HG02623 (cell line): ENCODE measurements at regions not wholly inside any gene's neighbourhood (a gene's known extent, or its start where the extent isn't known, plus 50 kb on each side); places are given as distances from the start of the nearest gene placed in this dataset.
"Not testable (repeated sequence)": the region's sequence is repeated elsewhere in the genome, so short reads cannot be mapped to it uniquely, and the experiment has no call there.

Experiments
- ATAC-seq: cut with Tn5 transposase; IDR thresholded peaks from one replicate; pipeline ENCODE4 v1.9.1; 2021; ENCODE audit warnings: moderate library complexity; ENCODE audit not compliant: unreplicated experiment

- no peak for ATAC-seq
Measured at GRCh38 chr6:144667532-144668503, 382.7 kb downstream of the UTRN start.

DNA sequence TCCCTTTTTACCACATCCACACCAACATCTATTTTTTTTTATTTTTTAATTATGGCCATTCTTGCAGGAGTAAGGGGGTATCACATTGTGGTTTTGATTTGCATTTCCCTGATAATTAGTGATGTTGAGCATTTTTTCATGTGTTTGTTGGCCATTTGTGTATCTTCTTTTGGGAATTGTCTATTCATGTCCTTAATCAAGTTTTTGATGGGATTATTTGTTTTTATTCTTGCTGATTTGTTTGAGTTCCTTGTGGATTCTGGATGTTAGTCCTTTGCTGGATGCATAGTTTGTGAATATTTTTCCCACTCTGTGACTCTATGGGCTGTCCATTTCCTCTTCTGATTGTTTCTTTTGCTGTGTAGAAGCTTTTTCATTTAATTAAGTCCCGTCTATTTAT is 385.1 kb downstream of the UTRN start:
- ATAC-seq, result not testable (repeated sequence)

GRCh38 chr6:144673807-144674206 is 388.7 kb downstream of the UTRN start:
- no peak for ATAC-seq

GRCh38 chr6:144675231-144675861 is 390.2 kb downstream of the UTRN start:
- no peak for ATAC-seq

DNA sequence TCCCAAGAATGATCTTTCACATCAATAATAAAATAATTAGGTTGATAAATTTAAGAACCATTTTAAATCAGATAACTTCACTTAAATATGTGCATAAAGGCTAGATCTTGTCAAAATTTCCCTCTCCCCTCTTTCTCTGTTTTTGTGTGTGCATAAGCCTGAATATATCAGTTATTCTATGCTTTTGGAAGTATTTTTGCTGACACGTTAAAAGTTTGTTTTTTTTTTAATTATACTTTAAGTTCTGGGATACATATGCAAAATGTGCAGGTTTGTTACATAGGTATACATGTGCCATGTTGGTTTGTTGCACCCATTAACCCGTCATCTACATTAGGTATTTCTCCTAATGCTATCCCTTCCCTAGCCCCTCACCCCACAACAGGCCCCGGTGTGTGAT is 391.2 kb downstream of the UTRN start:
- ATAC-seq, result not testable (repeated sequence)

DNA sequence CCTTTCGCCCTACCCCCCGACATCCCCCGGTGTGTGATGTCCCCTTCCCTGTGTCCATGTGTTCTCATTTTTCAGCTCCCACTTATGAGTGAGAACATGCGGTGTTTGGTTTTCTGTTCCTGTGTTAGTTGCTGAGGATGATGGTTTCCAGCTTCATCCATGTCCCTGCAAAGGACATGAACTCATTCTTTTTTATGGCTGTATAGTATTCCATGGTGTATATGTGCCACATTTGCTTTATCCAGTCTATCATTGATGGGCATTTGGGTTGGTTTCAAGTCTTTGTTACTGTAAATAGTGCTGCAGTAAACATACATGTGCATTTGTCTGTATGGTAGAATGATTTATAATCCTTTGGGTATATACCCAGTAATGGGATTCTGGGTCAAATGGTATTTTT is 392.1 kb downstream of the UTRN start:
- not testable (repeated sequence) for ATAC-seq

GRCh38 chr6:144678844-144679243 is 393.7 kb downstream of the UTRN start:
- ATAC-seq, result no peak

- ATAC-seq, result no peak
Measured at GRCh38 chr6:144681334-144681733, 396.2 kb downstream of the UTRN start.

DNA sequence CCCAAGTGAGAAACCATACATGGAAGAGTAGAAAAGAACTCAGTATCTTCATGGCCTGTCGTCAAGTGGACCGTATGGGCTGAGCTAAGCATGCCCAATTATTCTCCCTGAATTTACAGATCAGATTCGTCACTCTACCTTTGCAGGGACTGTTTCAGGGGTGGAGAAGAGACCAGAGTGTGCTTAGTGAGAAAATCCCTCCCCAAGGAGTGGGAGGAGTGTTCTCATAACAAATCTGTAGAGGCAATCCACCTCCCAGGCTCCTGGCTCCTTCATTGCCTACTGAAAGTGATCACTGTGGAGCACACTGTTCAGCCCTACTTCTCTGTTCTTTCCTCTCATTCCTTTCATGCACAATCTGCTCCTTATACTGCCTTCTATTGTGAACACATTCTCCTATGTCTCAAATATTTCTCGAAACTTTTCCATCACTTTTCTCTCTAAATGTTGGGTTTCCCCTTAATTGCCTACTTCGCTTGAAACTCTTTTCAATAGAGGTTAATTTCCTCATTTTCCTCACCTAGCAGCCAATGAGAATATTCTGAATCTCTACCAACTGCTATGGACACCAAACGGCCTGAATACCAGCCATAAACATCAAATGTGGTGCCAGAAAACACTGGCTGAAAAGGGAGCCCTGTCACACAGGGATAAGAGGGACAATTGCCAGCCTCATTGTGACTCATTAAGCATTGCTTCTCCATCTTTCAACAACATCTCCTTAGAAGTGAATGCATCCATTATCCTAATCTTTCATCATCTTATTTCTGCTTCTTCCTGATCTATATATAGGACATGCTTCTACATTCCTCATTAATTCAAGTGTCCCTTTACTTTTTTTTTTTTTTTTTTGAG is 398.3 kb downstream of the UTRN start:
- ATAC-seq, result no peak

DNA sequence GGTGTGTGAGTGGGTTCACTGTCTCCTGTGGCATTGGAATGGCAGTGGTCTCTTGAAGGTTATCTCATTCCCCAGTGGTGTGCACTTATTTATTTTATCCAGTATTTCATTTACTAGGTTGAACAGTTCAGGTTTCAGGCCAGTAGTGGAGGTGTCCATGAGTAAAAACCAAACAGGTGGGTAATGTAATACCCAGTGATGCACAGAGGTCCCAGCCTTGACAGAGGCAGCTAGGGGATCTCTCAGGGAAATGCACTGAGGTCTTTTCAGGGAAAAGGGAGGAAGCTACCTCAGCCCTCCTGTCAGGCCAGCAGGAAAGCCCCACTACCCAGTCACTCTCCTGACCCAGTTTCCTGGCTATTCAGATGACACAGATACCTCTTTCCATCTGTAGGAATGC is 403.6 kb downstream of the UTRN start:
- no peak for ATAC-seq

DNA sequence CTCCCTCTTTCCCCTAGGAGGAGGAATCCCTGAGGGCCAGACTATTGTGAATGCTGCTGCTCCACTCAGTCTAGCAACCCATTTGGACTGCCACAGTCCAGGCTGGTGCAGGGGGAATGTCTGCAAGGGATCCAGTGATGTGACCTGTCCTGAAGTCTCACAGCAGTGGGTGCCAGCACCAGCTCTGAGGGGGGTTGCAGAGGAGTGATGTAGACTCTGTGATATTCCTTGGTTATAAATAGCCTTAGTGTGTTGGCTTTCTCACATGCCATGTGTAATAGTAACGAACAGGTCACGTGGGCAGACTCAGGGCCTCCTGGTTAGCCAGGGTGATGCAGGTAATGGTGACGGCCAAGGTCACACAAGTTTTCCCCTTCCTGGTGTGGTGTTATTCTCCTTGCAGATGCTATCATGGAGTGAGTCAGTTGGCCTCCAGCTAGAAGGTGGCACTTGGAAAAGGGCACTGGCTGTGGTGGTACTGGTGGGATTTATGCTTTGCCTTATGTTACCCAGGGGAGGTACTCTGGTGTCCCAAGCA is 404.4 kb downstream of the UTRN start:
- ATAC-seq, result no peak

DNA sequence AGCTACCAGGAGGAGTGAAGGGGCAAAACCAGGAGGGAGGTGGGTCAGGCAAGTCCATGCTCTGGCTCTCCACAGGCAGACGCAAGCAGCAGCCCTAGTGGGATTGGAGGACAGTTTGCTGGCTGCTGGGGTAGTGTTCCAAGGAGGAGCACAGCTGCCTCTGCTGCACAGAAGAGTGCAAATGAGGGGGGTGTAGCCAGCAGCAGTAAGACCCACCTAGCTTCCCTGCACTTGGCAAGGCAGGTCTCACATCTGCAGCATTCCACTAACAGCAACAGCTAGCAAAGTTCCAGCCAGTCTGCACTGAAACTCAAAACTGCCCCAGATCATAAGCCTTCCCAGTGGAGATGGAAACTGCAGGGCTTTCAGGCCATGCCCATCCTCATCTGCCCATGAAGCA is 405.0 kb downstream of the UTRN start:
- no peak for ATAC-seq

DNA sequence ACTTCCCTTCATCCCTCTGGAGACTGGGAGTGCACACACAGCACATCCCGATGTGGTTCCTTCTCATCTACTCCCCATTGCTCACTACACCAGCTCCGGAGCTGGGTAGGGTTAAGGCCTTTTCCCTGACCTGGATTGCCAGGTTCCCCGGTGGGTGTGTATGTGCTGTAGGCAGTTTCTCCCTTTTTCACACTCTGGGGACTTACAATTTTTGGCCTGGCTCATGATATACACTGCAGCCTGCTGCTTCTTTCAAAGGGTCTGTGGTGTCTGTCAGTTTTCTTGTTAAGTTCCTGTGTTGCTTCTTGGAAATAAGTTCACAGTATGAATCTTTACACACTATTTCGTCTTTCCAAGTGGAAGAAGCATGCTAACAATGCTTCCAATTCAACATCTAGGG is 405.5 kb downstream of the UTRN start:
- ATAC-seq, result no peak

GRCh38 chr6:144692050-144692449 is 406.9 kb downstream of the UTRN start:
- not testable (repeated sequence) for ATAC-seq

DNA sequence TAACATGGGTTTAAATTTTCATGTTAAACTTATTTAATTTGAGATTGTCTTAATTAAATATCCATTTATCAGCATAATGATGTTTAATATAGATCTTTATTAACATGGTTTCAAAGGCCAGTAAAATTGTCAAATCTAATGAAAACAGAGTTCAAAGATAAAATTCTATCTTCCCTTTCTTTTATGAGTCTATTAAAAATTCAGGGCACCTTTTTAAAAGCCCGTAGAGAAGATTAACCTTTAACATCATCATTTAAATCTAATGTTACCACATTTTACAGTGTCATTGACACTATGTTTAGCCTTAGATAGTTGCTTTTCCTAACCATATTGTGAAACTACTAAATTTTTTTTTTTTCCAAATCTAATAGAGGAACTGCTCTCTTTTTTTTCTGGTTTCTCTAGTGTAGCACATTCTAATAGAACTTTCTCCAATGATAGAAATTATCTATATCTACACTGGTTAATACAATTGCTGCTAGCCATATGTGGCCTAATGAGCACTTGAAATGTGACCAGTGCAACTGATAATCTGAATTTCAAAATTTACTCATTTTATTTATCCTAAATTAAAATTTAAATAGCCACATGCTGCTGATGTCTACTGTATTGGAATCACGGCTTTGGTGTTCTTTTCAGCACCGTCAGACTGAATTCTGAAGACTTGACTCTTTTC is 410.9 kb downstream of the UTRN start:
- ATAC-seq, result no peak

DNA sequence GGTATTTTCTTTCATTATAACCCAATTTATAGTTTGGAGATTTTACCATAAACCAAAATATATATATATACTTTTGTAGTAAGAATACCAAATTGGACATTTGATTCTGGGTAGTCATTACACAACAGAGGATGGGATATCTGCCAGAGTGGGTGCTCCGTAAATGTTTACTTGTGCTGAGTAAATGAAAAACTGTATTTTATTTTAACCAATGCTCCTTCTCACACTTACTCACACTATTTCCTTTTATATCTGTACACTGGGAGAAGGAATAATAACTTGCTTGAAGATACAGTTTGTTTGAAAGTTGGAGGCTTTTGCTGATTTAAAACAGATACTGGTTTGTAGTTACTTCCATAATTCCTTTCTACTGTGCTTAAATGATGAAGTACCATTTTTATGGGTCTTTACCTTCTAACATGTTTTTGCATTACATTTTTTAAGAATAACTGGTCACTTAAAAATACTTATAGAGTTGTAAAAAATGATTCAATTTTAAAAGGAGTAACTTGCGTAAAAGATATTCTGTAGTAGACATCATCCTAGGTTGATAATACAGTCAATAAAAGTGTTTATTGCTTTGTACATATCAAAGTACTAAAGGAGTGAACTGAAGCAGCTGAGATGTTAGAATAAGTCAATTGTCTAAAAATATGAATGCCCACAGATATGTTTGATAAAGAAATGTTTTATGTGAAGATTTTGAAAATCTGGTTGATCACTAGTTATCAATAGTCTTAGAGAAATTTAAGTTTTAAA is 411.7 kb downstream of the UTRN start:
- no peak for ATAC-seq

DNA sequence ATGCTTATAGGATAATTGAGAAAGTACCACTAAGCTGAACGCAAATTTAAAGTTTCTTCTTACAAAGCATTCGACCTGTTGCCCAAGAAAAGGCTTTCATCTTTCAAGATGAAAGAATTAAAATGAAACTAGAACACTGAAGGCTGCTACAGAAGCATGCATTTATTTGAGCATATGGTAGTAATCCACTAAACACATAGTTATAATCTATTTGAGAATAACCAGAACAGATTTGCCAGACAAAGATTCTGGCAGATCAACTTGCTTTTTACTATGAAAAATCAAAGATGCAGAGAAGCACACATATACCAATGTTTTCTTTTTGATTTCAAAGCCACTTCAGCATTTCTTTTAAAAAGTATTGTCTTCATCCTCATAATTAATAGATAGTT is 412.2 kb downstream of the UTRN start:
- no peak for ATAC-seq

DNA sequence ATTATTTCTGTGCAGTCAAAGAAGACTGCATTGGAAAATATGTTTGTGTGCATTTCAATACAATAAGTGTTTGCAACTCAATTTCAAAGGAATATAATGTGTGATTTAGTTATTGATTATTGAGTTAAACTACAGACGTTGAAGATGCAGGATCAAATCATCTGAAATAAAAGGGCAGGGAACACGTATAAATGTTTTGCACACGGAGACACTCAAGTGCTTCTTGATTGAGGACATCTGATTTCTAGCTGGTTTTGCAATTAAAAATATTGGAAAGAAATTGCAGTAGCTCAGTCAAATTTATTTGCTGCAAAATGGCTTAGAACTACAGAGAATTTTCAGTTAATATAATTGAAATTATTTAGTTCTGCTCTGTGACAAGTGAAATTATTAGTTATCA is 412.7 kb downstream of the UTRN start:
- no peak for ATAC-seq

DNA sequence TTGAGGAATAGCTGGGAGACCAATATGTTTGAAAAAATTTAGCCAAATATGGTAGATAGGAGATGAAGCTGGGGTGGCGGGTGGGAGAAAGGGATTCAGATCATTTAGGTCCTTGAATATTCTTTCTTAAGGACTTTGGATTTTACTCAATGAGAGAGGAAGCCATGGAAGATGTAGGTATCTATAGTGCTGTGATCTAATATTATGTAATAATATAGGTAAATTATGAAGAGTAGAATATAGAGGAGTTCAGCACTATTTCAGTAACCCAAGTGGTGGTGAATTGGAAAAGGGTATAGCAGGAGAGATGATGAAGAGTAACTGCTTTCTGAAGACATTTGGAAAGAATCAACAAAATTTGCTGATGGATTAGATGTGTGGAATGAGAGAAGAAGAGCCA is 417.6 kb downstream of the UTRN start:
- no peak for ATAC-seq

- ATAC-seq, result no peak
Measured at GRCh38 chr6:144710207-144710606, 425.1 kb downstream of the UTRN start.
